RKO (cell line): ENCODE measurements at regions not wholly inside any gene's neighbourhood (a gene's known extent, or its start where the extent isn't known, plus 50 kb on each side); places are given as distances from the start of the nearest gene placed in this dataset.
A peak's percentile ranks its signal among the peaks of the same experiment; 100 is the strongest.

Experiments
- DNase-seq: peaks from one replicate; pipeline ENCODE4 v3.0.0-alpha.2; 2016; ENCODE audit warnings: low spot score

- no peak for DNase-seq
Measured at GRCh38 chr13:91100944-91101343, 246.5 kb upstream of the MIR17HG start.

GRCh38 chr13:91101381-91101780 is 246.1 kb upstream of the MIR17HG start:
- no peak for DNase-seq

GRCh38 chr13:91105270-91105669 is 242.2 kb upstream of the MIR17HG start:
- no peak for DNase-seq

- DNase-seq: no peak
Measured at GRCh38 chr13:91106565-91106964, 240.9 kb upstream of the MIR17HG start.

GRCh38 chr13:91108315-91108714 is 239.2 kb upstream of the MIR17HG start:
- DNase-seq: no peak

GRCh38 chr13:91111476-91112200 is 235.8 kb upstream of the MIR17HG start:
- DNase-seq: no peak

GRCh38 chr13:91112201-91112923 is 235.1 kb upstream of the MIR17HG start:
- DNase-seq: no peak

- no peak for DNase-seq
Measured at GRCh38 chr13:91112924-91113277, 234.6 kb upstream of the MIR17HG start.

GRCh38 chr13:91115776-91116175 is 231.7 kb upstream of the MIR17HG start:
- no peak for DNase-seq

- no peak for DNase-seq
Measured at GRCh38 chr13:91117351-91117750, 230.1 kb upstream of the MIR17HG start.

- DNase-seq: no peak
Measured at GRCh38 chr13:91119643-91120042, 227.8 kb upstream of the MIR17HG start.

GRCh38 chr13:91122766-91123165 is 224.7 kb upstream of the MIR17HG start:
- DNase-seq: no peak

- no peak for DNase-seq
Measured at GRCh38 chr13:91123456-91124127, 223.9 kb upstream of the MIR17HG start.

GRCh38 chr13:91126806-91127205 is 220.7 kb upstream of the MIR17HG start:
- DNase-seq: peak; percentile 39

GRCh38 chr13:91127995-91128394 is 219.5 kb upstream of the MIR17HG start:
- DNase-seq: no peak

GRCh38 chr13:91132381-91132780 is 215.1 kb upstream of the MIR17HG start:
- no peak for DNase-seq

GRCh38 chr13:91132786-91133185 is 214.7 kb upstream of the MIR17HG start:
- DNase-seq: no peak

- peak; percentile 81 for DNase-seq
Measured at GRCh38 chr13:91133941-91134802, 213.3 kb upstream of the MIR17HG start.

- DNase-seq: no peak
Measured at GRCh38 chr13:91134803-91135184, 212.7 kb upstream of the MIR17HG start.

GRCh38 chr13:91135376-91135775 is 212.1 kb upstream of the MIR17HG start:
- no peak for DNase-seq

GRCh38 chr13:91135968-91136367 is 211.5 kb upstream of the MIR17HG start:
- DNase-seq: no peak

- DNase-seq: no peak
Measured at GRCh38 chr13:91136806-91137205, 210.7 kb upstream of the MIR17HG start.
